HEK293T (cell line): ENCODE measurements at regions not wholly inside any gene's neighbourhood (a gene's known extent, or its start where the extent isn't known, plus 50 kb on each side); places are given as distances from the start of the nearest gene placed in this dataset.

Experiments used
- ARNT ChIP-seq: fragments of 450-650 bp; IDR thresholded peaks from 2 replicates; pipeline ENCODE4 v1.6.1; 2017; ENCODE audit warnings: mild to moderate bottlenecking
- BHLHE40 ChIP-seq: fragments of 450-650 bp; IDR thresholded peaks from 2 replicates; pipeline ENCODE4 v1.6.1; 2016; ENCODE audit warnings: mild to moderate bottlenecking, moderate library complexity, borderline replicate concordance
- ELF4 ChIP-seq: fragments of 450-650 bp; IDR thresholded peaks from 2 replicates; pipeline ENCODE4 v1.6.1; 2017; ENCODE audit warnings: antibody characterized with exemption
- FOXA1 ChIP-seq: fragments of 450-650 bp; IDR thresholded peaks from 2 replicates; pipeline ENCODE4 v1.6.1; 2016; ENCODE audit warnings: mild to moderate bottlenecking
- FOXK2 ChIP-seq: fragments of 450-650 bp; IDR thresholded peaks from 2 replicates; pipeline ENCODE4 v1.6.1; 2016; ENCODE audit warnings: mild to moderate bottlenecking
- FOXM1 ChIP-seq: fragments of 450-650 bp; IDR thresholded peaks from 2 replicates; pipeline ENCODE4 v1.6.1; 2017; ENCODE audit warnings: mild to moderate bottlenecking, borderline replicate concordance
- HDGF ChIP-seq: fragments of 450-650 bp; IDR thresholded peaks from 2 replicates; pipeline ENCODE4 v1.6.1; 2017; ENCODE audit warnings: antibody characterized with exemption, borderline replicate concordance
- NFRKB ChIP-seq: fragments of 450-650 bp; IDR thresholded peaks from 2 replicates; pipeline ENCODE4 v1.6.1; 2016; ENCODE audit warnings: mild to moderate bottlenecking, moderate library complexity
- SP1 ChIP-seq: fragments of 450-650 bp; IDR thresholded peaks from 2 replicates; pipeline ENCODE4 v1.6.1; 2017
- SUZ12 ChIP-seq: fragments of 450-650 bp; IDR thresholded peaks from 2 replicates; pipeline ENCODE4 v1.6.1; 2016; ENCODE audit warnings: mild to moderate bottlenecking
- TARDBP ChIP-seq: fragments of 450-650 bp; IDR thresholded peaks from 2 replicates; pipeline ENCODE4 v1.6.1; 2016
- ZNF384 ChIP-seq: fragments of 450-650 bp; IDR thresholded peaks from 2 replicates; pipeline ENCODE4 v1.6.1; 2016
- TF ChIP-seq, protein P1 (sequence below): fragments of 450-650 bp; IDR thresholded peaks from 2 replicates; pipeline ENCODE4 v1.6.1; 2016

DNA sequence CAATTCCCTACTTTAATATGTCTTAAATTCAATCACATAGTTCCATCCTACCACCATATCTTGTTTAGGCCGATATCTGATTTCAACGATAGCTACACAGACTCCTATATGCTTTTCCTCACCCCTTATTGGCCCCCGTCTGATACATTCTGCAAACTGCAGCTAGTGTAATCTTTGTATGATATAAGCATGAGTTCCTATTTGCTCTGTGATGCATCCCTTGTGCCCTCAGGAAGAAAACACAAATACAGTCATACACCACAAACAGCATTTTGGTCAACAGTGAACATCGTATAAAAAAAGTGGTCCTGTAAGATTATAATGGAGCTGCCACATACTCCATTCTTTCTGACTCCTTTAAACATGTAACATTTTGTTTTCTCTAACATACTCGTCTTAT lies 837.8 kb upstream of the CDH6 start:
- TF ChIP-seq SP1 (no peak), ZNF384 (no peak), FOXM1 (no peak), ARNT (no peak), BHLHE40 (no peak), ELF4 (no peak), FOXK2 (no peak), HDGF (no peak), TARDBP (no peak), NFRKB (no peak), FOXA1 (no peak), SUZ12 (no peak)
- TF ChIP-seq, protein P1, sequence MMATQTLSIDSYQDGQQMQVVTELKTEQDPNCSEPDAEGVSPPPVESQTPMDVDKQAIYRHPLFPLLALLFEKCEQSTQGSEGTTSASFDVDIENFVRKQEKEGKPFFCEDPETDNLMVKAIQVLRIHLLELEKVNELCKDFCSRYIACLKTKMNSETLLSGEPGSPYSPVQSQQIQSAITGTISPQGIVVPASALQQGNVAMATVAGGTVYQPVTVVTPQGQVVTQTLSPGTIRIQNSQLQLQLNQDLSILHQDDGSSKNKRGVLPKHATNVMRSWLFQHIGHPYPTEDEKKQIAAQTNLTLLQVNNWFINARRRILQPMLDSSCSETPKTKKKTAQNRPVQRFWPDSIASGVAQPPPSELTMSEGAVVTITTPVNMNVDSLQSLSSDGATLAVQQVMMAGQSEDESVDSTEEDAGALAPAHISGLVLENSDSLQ, result no peak
